ENCODE measurements at regions not wholly inside any gene's neighbourhood (a gene's known extent, or its start where the extent isn't known, plus 50 kb on each side); places are given as distances from the start of the nearest gene placed in this dataset.

DNA sequence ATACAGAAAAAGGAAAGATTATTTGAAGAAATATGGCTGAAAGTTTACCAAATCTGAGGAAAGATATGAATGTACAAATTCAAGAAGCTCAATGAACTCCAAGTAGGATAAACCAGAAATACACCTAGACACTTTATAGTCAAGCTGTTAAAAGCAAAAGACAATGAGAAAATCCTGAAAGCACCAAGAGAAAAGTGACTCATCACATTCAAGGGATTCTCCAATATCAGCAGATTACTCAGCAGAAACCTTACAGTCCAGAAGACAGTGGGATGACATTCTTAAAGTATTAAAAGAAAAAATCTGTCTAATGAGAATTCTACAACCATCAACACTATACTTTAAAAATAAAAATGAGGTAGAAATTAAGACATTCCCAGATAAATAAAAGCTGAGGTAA is 223.8 kb upstream of the ZCCHC13 start:
- TF ChIP-seq POLR2AphosphoS5 (IDR thresholded peaks at IDR 0.05; ENCODE audit: low read depth, low read length), result no peak
- TF ChIP-seq, protein P1, sequence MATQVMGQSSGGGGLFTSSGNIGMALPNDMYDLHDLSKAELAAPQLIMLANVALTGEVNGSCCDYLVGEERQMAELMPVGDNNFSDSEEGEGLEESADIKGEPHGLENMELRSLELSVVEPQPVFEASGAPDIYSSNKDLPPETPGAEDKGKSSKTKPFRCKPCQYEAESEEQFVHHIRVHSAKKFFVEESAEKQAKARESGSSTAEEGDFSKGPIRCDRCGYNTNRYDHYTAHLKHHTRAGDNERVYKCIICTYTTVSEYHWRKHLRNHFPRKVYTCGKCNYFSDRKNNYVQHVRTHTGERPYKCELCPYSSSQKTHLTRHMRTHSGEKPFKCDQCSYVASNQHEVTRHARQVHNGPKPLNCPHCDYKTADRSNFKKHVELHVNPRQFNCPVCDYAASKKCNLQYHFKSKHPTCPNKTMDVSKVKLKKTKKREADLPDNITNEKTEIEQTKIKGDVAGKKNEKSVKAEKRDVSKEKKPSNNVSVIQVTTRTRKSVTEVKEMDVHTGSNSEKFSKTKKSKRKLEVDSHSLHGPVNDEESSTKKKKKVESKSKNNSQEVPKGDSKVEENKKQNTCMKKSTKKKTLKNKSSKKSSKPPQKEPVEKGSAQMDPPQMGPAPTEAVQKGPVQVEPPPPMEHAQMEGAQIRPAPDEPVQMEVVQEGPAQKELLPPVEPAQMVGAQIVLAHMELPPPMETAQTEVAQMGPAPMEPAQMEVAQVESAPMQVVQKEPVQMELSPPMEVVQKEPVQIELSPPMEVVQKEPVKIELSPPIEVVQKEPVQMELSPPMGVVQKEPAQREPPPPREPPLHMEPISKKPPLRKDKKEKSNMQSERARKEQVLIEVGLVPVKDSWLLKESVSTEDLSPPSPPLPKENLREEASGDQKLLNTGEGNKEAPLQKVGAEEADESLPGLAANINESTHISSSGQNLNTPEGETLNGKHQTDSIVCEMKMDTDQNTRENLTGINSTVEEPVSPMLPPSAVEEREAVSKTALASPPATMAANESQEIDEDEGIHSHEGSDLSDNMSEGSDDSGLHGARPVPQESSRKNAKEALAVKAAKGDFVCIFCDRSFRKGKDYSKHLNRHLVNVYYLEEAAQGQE (IDR thresholded peaks at IDR 0.05; ENCODE audit: insufficient read depth in 1 of 2, low read depth in 2 of 2, low read length in 2 of 2), result no peak
- no peak for TF ChIP-seq SIN3A (IDR thresholded peaks at IDR 0.05; ENCODE audit: borderline replicate concordance, insufficient read depth, low read length)
- no peak for TF ChIP-seq TAF1 (IDR thresholded peaks at IDR 0.05; ENCODE audit: borderline replicate concordance, insufficient read depth, low read length)
